Body of pancreas (tissue), 4 donors: ENCODE measurements at regions not wholly inside any gene's neighbourhood (a gene's known extent, or its start where the extent isn't known, plus 50 kb on each side); places are given as distances from the start of the nearest gene placed in this dataset.

Experiments
- ATAC-seq: fragments of 150-250 bp; one replicate; pipeline ENCODE4 v1.9.1; 2016
- DNase-seq, 4 donors: peaks; one replicate each; pipeline ENCODE4 v3.0.0-alpha.2; 2019
- H3K27ac ChIP-seq, 4 donors: fragments of 200-600 bp; sonication (generic); 1 replicate in 3 of 4; 2 replicates in 1 of 4; pipeline versions ENCODE4 v1.5.1 to v1.6.1; 2016 to 2019; ENCODE audit warnings: mild to moderate bottlenecking in 1 of 4, mixed read lengths in 1 of 4, moderate library complexity in 1 of 4
- H3K27me3 ChIP-seq, 2 donors: fragments of 200-600 bp; sonication (generic); one replicate each; pipeline ENCODE4 v1.6.0; 2016; ENCODE audit warnings: mild to moderate bottlenecking in 1 of 2
- H3K36me3 ChIP-seq, 2 donors: fragments of 200-600 bp; sonication (generic); replicated peaks in 1 of 2; 2 replicates each; pipeline ENCODE4 v1.5.1; 2016; ENCODE audit warnings: low read depth in 2 of 2; ENCODE audit not compliant: insufficient read depth in 1 of 2
- H3K4me1 ChIP-seq: fragments of 200-600 bp; sonication (generic); one replicate; pipeline ENCODE4 v1.6.0; 2016
- H3K4me3 ChIP-seq, 2 donors: fragments of 200-600 bp; sonication (generic); 1 replicate in 1 of 2; 2 replicates in 1 of 2; pipeline ENCODE4 v1.5.1; 2016 to 2019
- H3K9me3 ChIP-seq, 3 donors: fragments of 200-600 bp; sonication (generic); 1 replicate in 2 of 3; 2 replicates in 1 of 3; pipeline ENCODE4 v1.5.1; 2016
- POLR2A ChIP-seq, 3 donors: fragments of 450-650 bp; IDR thresholded peaks; one replicate each; pipeline ENCODE4 v1.6.1; 2016; ENCODE audit warnings: antibody characterized with exemption in 3 of 3, mild to moderate bottlenecking in 2 of 3
- WGBS, 2 donors: methylation state at CpG; one replicate each; pipeline ENCODE4 v1.1.5; 2017; 5-methylcytosine and 5-hydroxymethylcytosine counted together
- intact Hi-C: fragments of 100-400 bp; cut with DNase I; formaldehyde crosslinking; loops from one replicate; pipeline ENCODE4 v1.15.1; 2023
- TF ChIP-seq, protein P1 (sequence below), 7 experiments: fragments of 450-650 bp in 4 of 7; fragments of 200-600 bp in 3 of 7; sonication (generic) in 3 of 7; IDR thresholded peaks; one replicate each; pipeline ENCODE4 v1.5.1; 2016 to 2019; ENCODE audit warnings: antibody characterized with exemption in 7 of 7

DNA sequence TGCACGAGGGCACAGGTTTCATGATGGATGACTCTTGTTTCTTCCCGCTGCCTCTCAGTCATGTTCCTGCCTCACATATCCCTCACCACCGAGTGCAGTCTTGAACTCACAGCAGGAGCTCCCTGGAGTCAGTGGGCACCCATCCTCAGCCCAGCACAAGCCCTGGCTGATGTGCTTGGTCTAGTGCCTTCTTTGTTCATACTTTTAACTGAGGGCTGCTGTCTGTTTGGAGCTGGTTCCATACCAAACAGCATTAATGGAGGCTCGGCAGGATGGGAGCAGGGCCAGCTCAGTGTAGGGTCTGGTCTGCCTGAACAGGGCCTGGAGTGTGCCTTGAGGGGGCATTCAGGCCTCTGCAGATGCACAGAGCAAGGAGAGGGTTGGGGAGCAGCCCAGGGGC lies 54.5 kb upstream of the GLI2 start:
- intact Hi-C loops, result loop anchor here (10.0 kb wide), 1 partner anchor 166 kb away; no protein-coding TSS in a partner anchor
- no peak for ATAC-seq
- Histone ChIP-seq H3K9me3 (no peaks in the 10 kb centered on the region), H3K27me3 (no peaks in the 10 kb centered on the region), H3K36me3 (no peaks in the 10 kb centered on the region), H3K4me1 (peaks cover 3% of the 10 kb centered on the region), H3K27ac (no peak overlapping the region), H3K4me3 (no peak overlapping the region)
- no peak for DNase-seq
- WGBS, 2 donors, result 49 to 57% methylated on average over 4 of the region's 4 CpGs
- TF ChIP-seq, protein P1, sequence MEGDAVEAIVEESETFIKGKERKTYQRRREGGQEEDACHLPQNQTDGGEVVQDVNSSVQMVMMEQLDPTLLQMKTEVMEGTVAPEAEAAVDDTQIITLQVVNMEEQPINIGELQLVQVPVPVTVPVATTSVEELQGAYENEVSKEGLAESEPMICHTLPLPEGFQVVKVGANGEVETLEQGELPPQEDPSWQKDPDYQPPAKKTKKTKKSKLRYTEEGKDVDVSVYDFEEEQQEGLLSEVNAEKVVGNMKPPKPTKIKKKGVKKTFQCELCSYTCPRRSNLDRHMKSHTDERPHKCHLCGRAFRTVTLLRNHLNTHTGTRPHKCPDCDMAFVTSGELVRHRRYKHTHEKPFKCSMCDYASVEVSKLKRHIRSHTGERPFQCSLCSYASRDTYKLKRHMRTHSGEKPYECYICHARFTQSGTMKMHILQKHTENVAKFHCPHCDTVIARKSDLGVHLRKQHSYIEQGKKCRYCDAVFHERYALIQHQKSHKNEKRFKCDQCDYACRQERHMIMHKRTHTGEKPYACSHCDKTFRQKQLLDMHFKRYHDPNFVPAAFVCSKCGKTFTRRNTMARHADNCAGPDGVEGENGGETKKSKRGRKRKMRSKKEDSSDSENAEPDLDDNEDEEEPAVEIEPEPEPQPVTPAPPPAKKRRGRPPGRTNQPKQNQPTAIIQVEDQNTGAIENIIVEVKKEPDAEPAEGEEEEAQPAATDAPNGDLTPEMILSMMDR (IDR thresholded peaks at IDR 0.05), result no peak
- no peak for TF ChIP-seq POLR2A (IDR thresholded peaks at IDR 0.05)

DNA sequence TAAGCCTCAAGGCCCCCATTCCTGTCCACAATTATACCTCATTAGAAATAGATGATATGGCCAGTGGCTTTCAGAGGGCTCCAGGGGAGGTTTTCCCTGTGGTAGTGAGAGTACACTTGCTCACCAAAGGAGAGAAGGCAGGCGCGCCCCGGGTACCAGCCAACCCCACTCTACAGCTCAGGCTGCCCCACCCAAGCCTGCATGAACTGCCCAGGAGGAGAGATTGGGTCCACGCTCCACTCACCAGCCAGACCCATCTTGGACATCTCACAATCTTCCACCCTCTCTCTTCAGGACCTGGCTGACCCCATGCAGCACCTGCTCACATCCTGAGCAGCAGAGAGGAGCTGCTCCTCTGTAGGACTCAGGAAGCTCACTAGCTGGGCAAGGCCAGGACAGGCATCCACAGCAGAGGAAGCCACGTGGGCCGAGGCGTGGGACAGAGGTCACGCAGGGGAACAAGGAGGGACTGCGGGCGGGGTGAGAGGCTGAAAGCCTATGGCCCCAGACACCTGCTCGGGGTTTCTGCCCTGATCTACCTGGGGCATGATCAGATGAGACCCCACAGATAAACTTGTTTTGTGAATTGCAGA lies 53.9 kb upstream of the GLI2 start:
- intact Hi-C loops, result loop anchor here (10.0 kb wide), 1 partner anchor 167 kb away; no protein-coding TSS in a partner anchor
- no peaks in the 10 kb centered on the region for H3K9me3 ChIP-seq
- no peak overlapping the region for H3K27ac ChIP-seq
- peaks cover 3% of the 10 kb centered on the region for H3K4me1 ChIP-seq
- TF ChIP-seq, protein P1 (IDR thresholded peaks at IDR 0.05), result no peak
- TF ChIP-seq POLR2A (IDR thresholded peaks at IDR 0.05), result no peak
- H3K36me3 ChIP-seq, result no peaks in the 10 kb centered on the region
- WGBS, 2 donors, result 83 to 84% methylated on average over 6 to 11 of the region's 11 CpGs
- H3K4me3 ChIP-seq, result no peak overlapping the region
- no peaks in the 10 kb centered on the region for H3K27me3 ChIP-seq
- ATAC-seq, result no peak
- no peak for DNase-seq

DNA sequence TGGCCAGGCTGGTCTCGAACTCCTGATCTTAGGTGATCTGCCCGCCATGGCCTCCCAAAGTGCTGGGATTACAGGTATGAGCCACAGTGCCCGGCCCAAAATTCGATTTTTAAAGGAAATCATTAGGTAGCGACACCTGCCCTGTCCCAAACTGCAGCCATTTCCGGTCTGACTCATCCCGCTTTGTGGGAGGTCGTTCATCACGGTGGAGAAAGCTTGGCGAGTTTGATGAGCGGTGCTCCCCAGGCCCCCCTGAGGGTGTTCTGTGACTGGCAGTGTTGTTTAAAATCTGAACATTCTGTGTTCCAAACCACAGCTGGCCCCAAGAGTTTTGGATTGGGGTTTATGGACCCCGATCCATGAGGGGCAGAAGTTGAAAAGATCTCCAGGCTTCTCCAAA lies 53.0 kb upstream of the GLI2 start:
- TF ChIP-seq POLR2A (IDR thresholded peaks at IDR 0.05), result no peak
- TF ChIP-seq, protein P1 (IDR thresholded peaks at IDR 0.05), result no peak
- no peaks in the 10 kb centered on the region for H3K9me3 ChIP-seq
- ATAC-seq (no peak), DNase-seq (no peak)
- H3K36me3 ChIP-seq, result no peaks in the 10 kb centered on the region
- intact Hi-C loops, result loop anchor here (10.0 kb wide), 1 partner anchor 168 kb away; no protein-coding TSS in a partner anchor
- 57 to 73% methylated on average over 12 of the region's 12 CpGs for WGBS, 2 donors
- H3K27ac ChIP-seq, result no peak overlapping the region
- H3K27me3 ChIP-seq, result no peaks in the 10 kb centered on the region
- H3K4me1 ChIP-seq, result peaks cover 3% of the 10 kb centered on the region
- no peak overlapping the region for H3K4me3 ChIP-seq

DNA sequence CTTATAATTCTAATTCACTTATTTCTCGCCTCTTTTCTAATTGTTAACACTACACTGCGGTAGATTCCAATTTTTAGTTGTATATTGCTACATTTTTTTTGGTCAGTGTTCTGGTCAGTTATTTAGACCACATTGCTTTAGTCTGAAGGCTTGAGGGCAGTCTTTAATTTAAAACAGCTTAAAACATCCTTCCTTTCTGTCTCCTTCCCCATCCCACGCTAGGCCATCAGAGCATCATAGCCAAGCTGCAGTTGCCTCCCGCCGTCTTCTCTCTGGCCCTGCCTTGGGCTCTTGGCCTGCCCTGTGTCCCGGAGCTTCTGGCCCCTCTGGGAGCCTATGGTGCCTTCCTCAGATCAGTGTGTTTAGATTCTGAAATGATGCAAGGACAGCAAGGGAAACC lies 52.6 kb upstream of the GLI2 start:
- intact Hi-C loops, result loop anchor here (10.0 kb wide), 1 partner anchor 168 kb away; no protein-coding TSS in a partner anchor
- Histone ChIP-seq H3K9me3 (no peaks in the 10 kb centered on the region), H3K4me3 (no peak overlapping the region), H3K27me3 (no peaks in the 10 kb centered on the region), H3K36me3 (no peaks in the 10 kb centered on the region), H3K4me1 (peaks cover 3% of the 10 kb centered on the region), H3K27ac (no peak overlapping the region)
- ATAC-seq (no peak), DNase-seq (no peak)
- no peak for TF ChIP-seq POLR2A (IDR thresholded peaks at IDR 0.05)
- TF ChIP-seq, protein P1 (IDR thresholded peaks at IDR 0.05), result no peak
- 73 to 84% methylated on average over 6 of the region's 6 CpGs for WGBS, 2 donors

DNA sequence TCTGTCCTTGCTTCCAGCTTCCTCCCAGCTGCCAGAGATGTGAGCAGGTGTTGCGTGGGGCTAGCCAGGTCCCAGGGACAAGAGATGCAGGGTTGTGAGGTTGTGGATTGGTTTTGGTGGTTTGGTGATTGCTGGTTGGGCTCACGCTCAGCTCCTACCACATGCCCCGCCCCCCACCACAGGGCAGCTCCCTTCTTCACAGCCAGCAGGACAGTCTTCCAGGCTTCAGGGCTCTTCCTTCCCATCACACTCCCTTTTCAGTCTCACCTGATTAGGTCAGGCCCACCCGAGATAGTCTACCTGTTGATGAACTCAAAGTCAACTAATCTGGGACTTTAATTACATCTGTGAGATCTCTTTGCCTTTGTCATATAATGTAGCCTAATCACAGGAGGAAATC lies 52.0 kb upstream of the GLI2 start:
- DNase-seq (no peak), ATAC-seq (no peak)
- intact Hi-C loops, result loop anchor here (10.0 kb wide), 1 partner anchor 169 kb away; no protein-coding TSS in a partner anchor
- Histone ChIP-seq H3K36me3 (no peaks in the 10 kb centered on the region), H3K4me1 (peaks cover 3% of the 10 kb centered on the region), H3K27ac (no peak overlapping the region), H3K9me3 (no peaks in the 10 kb centered on the region), H3K4me3 (no peak overlapping the region), H3K27me3 (no peaks in the 10 kb centered on the region)
- TF ChIP-seq POLR2A (IDR thresholded peaks at IDR 0.05), result no peak
- TF ChIP-seq, protein P1 (IDR thresholded peaks at IDR 0.05), result no peak
- 72 to 80% methylated on average over 4 of the region's 4 CpGs for WGBS, 2 donors
